ENCODE measurements at regions not wholly inside any gene's neighbourhood (a gene's known extent, or its start where the extent isn't known, plus 50 kb on each side); places are given as distances from the start of the nearest gene placed in this dataset.
"Not testable (repeated sequence)": the region's sequence is repeated elsewhere in the genome, so short reads cannot be mapped to it uniquely, and the experiment has no call there.

- no peak for DNase-seq (ENCODE audit: low read depth)
These were observed 133.2 kb upstream of the RCN1 start for GRCh38 chr11:31957674-31958073.

GRCh38 chr11:31956310-31956709 is 134.6 kb upstream of the RCN1 start:
- no peak for DNase-seq (ENCODE audit: low read depth)

- no peak for DNase-seq (ENCODE audit: low read depth)
These were observed 135.0 kb upstream of the RCN1 start for GRCh38 chr11:31955838-31956237.

- no peak for DNase-seq (ENCODE audit: low read depth)
These were observed 137.0 kb upstream of the RCN1 start for GRCh38 chr11:31953803-31954327.

- DNase-seq (ENCODE audit: low read depth): not testable (repeated sequence)
These were observed 138.6 kb upstream of the PAX6 start for GRCh38 chr11:31949733-31950200.

GRCh38 chr11:31947051-31947450 is 135.9 kb upstream of the PAX6 start:
- DNase-seq (ENCODE audit: low read depth): no peak

- no peak for DNase-seq (ENCODE audit: low read depth)
These were observed 132.1 kb upstream of the PAX6 start for GRCh38 chr11:31943056-31943780.

- no peak for DNase-seq (ENCODE audit: low read depth)
These were observed 129.4 kb upstream of the PAX6 start for GRCh38 chr11:31940371-31941037.

- DNase-seq (ENCODE audit: low read depth): no peak
These were observed 127.9 kb upstream of the PAX6 start for GRCh38 chr11:31939004-31939403.

GRCh38 chr11:31936312-31936711 is 125.2 kb upstream of the PAX6 start:
- no peak for DNase-seq (ENCODE audit: low read depth)

- no peak for DNase-seq (ENCODE audit: low read depth)
These were observed 121.8 kb upstream of the PAX6 start for GRCh38 chr11:31932879-31933278.

GRCh38 chr11:31927982-31928381 is 116.9 kb upstream of the PAX6 start:
- no peak for DNase-seq (ENCODE audit: low read depth)

GRCh38 chr11:31926816-31927528 is 115.8 kb upstream of the PAX6 start:
- no peak for DNase-seq (ENCODE audit: low read depth)

- no peak for DNase-seq (ENCODE audit: low read depth)
These were observed 115.0 kb upstream of the PAX6 start for GRCh38 chr11:31926106-31926505.

- no peak for DNase-seq (ENCODE audit: low read depth)
These were observed 111.3 kb upstream of the PAX6 start for GRCh38 chr11:31922450-31922849.

- no peak for DNase-seq (ENCODE audit: low read depth)
These were observed 110.0 kb upstream of the PAX6 start for GRCh38 chr11:31921081-31921480.

- DNase-seq (ENCODE audit: low read depth): no peak
These were observed 108.1 kb upstream of the PAX6 start for GRCh38 chr11:31919175-31919574.

- no peak for DNase-seq (ENCODE audit: low read depth)
These were observed 104.7 kb upstream of the PAX6 start for GRCh38 chr11:31915867-31916266.

GRCh38 chr11:31913985-31914384 is 102.9 kb upstream of the PAX6 start:
- no peak for DNase-seq (ENCODE audit: low read depth)

- DNase-seq (ENCODE audit: low read depth): no peak
These were observed 101.7 kb upstream of the PAX6 start for GRCh38 chr11:31912808-31913207.

GRCh38 chr11:31910950-31911576 is 99.9 kb upstream of the PAX6 start:
- no peak for DNase-seq (ENCODE audit: low read depth)
